ENCODE measurements at regions not wholly inside any gene's neighbourhood (a gene's known extent, or its start where the extent isn't known, plus 50 kb on each side); places are given as distances from the start of the nearest gene placed in this dataset.

DNA sequence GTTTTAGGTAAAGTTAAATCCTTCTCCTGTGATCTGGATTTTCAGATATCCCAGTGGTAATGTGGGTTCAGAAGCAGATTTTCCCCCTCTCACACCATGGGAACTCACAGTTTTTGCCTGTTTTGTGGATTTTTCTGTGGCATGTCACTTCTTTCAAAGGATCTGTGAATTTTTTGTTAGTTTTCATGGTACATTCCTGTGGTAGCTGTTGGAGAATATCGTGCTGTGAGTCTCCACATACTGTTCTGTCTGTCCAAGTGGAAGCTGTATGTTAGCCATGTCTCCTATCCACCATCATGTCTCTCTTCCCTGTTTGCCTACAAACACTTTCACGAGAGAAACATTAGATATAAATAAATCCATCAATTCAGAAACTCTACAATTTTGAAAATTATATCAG lies 378.7 kb upstream of the ADGRB3 start (continued):
- TF ChIP-seq RXRA (IDR thresholded peaks at IDR 0.05; ENCODE audit: insufficient read depth, low read depth, low read length) (no peak), HDAC6 (IDR thresholded peaks at IDR 0.05; ENCODE audit: low read depth, low read length) (no peak), KDM1A (IDR thresholded peaks at IDR 0.05; ENCODE audit: borderline replicate concordance, low read length) (no peak), CREB1 (IDR thresholded peaks at IDR 0.05) (no peak), CTBP2 (IDR thresholded peaks at IDR 0.05; ENCODE audit: borderline replicate concordance, insufficient read depth, insufficient read length, low read length) (no peak)

Data from H1 (cell line).